ENCODE measurements at regions not wholly inside any gene's neighbourhood (a gene's known extent, or its start where the extent isn't known, plus 50 kb on each side); places are given as distances from the start of the nearest gene placed in this dataset.

GRCh38 chr20:24194143-24194542 is 205.6 kb upstream of the GGTLC1 start:
- intact Hi-C loops (cut with DNase I): loop anchor here in 1 of 10 donors (10.0 kb wide), 1 partner anchor 1689 kb away; no protein-coding TSS in a partner anchor
- WGBS, 2 donors: 90 to 92% methylated on average over 3 of the region's 3 CpGs

DNA sequence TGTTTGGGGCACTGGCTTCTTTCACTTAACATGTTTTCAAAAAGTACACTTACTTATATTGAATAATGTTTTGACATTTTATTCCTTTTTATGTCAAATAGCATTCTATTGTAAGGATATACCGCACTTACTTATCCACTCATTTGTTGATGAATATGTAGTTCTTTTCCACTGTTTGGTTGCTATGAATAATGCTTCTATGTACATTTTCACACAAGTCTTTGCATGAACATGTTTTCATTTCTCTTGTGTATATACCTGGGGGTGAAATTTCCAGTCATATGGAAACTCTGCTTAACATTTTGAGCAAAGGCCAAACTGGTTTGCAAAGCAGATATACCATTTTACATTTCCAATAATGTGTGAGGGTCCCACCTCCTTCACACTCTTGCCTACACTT is 202.3 kb upstream of the GGTLC1 start:
- H3K36me3 ChIP-seq: no peaks in the 10 kb centered on the region
- intact Hi-C loops (cut with DNase I): loop anchor here in 1 of 10 donors (10.0 kb wide), 1 partner anchor 1686 kb away; no protein-coding TSS in a partner anchor
- no peaks in the 10 kb centered on the region for H3K27me3 ChIP-seq
- TF ChIP-seq CTCF (IDR thresholded peaks at IDR 0.05): no peak
- 96 to 98% methylated on average over 1 of the region's 1 CpG for WGBS, 2 donors
- DNase-seq: no peak
- no peaks in the 10 kb centered on the region for H3K4me1 ChIP-seq
- ATAC-seq: no peak
- no peak overlapping the region for H3K27ac ChIP-seq
- no peak overlapping the region for H3K4me3 ChIP-seq
- peaks cover 0 to 21% (median 6%) of the 10 kb centered on the region in 11 donors for H3K9me3 ChIP-seq

More at GRCh38 chr20:24194143-24194542, 205.6 kb upstream of the GGTLC1 start:
- H3K27ac ChIP-seq: no peak overlapping the region
- no peak for DNase-seq
- no peaks in the 10 kb centered on the region for H3K4me1 ChIP-seq
- H3K9me3 ChIP-seq: peaks cover 0 to 21% (median 6%) of the 10 kb centered on the region in 11 donors
- H3K27me3 ChIP-seq: peaks cover 0 to 4% (median 0%) of the 10 kb centered on the region in 7 donors
- no peak overlapping the region for H3K4me3 ChIP-seq
- H3K36me3 ChIP-seq: no peaks in the 10 kb centered on the region
- no peak for TF ChIP-seq CTCF (IDR thresholded peaks at IDR 0.05)
- ATAC-seq: no peak

GRCh38 chr20:24185791-24186190 is 197.2 kb upstream of the GGTLC1 start:
- H3K27ac ChIP-seq: no peak overlapping the region
- no peak for DNase-seq
- peaks cover 0 to 5% (median 0%) of the 10 kb centered on the region in 7 donors for H3K27me3 ChIP-seq
- H3K4me1 ChIP-seq: no peaks in the 10 kb centered on the region
- no peak overlapping the region for H3K4me3 ChIP-seq
- intact Hi-C loops (cut with DNase I): no loop called here
- no peaks in the 10 kb centered on the region for H3K36me3 ChIP-seq
- peaks cover 0 to 16% (median 6%) of the 10 kb centered on the region in 11 donors for H3K9me3 ChIP-seq
- ATAC-seq: no peak
- no peak for TF ChIP-seq CTCF (IDR thresholded peaks at IDR 0.05)

DNA sequence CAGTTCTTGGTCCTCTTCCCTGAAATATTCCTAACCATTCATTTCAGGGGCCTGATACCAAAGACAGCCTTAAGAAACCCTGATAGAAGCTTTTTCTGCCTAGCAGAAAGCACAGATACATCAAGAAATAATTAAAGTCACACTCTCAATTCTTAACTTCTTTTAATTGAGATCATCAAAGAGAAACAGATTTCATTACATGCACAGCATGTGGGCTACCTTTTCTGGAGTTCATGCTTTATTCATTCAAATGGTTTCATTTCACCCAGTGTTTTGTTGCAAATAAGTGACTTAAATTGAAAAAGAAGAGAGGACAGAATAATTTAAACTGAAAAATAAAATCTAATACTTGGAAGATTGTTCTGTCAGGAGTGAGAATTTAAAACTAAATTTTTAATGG is 192.6 kb upstream of the GGTLC1 start:
- ATAC-seq: no peak
- peaks cover 0 to 7% (median 0%) of the 10 kb centered on the region in 7 donors for H3K27me3 ChIP-seq
- H3K36me3 ChIP-seq: no peaks in the 10 kb centered on the region
- H3K27ac ChIP-seq: no peak overlapping the region
- no peaks in the 10 kb centered on the region for H3K9me3 ChIP-seq
- H3K4me3 ChIP-seq: no peak overlapping the region
- intact Hi-C loops (cut with DNase I): no loop called here
- DNase-seq: no peak
- no peak for TF ChIP-seq CTCF (IDR thresholded peaks at IDR 0.05)
- H3K4me1 ChIP-seq: no peaks in the 10 kb centered on the region

All from heart right ventricle (tissue), 16 donors.